Activated CD8-positive, alpha-beta memory T cell treated with anti-CD3 and anti-CD28 coated beads, Interleukin-2, amount 50 U/mL, for 48 hours (primary cell): ENCODE measurements at regions not wholly inside any gene's neighbourhood (a gene's known extent, or its start where the extent isn't known, plus 50 kb on each side); places are given as distances from the start of the nearest gene placed in this dataset.
"Not testable (repeated sequence)": the region's sequence is repeated elsewhere in the genome, so short reads cannot be mapped to it uniquely, and the experiment has no call there.

Experiments
- DNase-seq: peaks from one replicate; pipeline ENCODE4 v3.0.0-alpha.2; 2020

- DNase-seq, result no peak
Measured at GRCh38 chr4:60721685-60722084, 478.4 kb upstream of the ADGRL3 start.

GRCh38 chr4:60723796-60724195 lies 476.3 kb upstream of the ADGRL3 start:
- no peak for DNase-seq

- no peak for DNase-seq
Measured at GRCh38 chr4:60724623-60725022, 475.5 kb upstream of the ADGRL3 start.

DNA sequence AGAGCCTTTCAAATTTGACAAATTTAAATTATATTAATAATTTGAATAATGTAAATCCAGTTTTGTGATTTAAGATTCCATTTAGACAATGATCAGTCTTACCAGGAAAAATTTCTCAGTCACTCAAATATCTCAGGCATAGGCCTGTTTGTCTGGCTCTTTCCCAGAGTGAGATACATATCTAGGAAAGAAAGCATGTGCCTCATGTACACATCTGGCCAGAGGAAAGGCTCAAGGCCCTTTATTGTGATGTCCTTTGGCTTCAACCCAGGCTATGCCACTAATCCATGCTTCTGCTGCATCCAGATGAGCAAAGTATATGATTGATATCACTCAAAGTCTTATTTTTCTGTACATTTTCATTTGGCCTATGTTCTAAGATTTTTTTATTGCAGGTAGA lies 473.3 kb upstream of the ADGRL3 start:
- no peak for DNase-seq

GRCh38 chr4:60729194-60729593 lies 470.9 kb upstream of the ADGRL3 start:
- DNase-seq, result no peak

- not testable (repeated sequence) for DNase-seq
Measured at GRCh38 chr4:60729764-60730163, 470.4 kb upstream of the ADGRL3 start.

DNA sequence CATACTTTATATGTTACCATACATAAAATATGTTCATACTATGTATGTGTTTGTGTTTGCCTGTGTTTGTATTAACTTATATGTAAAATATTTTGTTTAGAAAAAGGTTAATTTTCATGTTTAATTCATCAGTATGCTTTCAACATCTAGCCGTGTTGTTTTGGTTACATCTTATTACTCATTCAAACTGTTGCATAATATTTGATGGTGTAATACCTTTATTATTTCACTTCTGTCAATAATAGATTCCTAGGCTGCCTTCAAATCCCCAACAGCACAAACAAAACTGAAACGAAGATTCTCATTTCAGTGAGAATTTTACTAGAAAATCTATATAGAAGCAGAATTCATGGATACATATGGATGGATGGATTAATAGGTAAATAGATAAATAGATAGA lies 462.3 kb upstream of the ADGRL3 start:
- no peak for DNase-seq

DNA sequence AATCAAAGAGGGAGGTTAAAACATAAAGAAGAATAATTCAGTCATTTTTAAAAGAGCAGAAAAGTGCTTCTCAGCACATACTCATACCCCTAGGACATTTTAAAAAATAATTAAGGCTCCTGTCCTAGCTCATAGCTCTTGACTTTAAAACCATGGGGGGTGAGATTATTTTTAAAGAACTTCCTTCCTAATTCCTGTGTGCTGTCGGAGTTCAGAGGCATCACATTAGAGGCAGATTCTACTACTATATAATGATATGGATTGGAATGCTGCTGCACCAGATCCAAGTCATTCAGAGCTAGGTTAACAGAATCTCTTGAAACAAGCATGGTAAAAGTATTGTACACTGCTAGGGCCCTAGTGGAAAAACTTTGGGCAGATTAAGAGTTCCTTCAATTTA lies 456.5 kb upstream of the ADGRL3 start:
- DNase-seq, result no peak

DNA sequence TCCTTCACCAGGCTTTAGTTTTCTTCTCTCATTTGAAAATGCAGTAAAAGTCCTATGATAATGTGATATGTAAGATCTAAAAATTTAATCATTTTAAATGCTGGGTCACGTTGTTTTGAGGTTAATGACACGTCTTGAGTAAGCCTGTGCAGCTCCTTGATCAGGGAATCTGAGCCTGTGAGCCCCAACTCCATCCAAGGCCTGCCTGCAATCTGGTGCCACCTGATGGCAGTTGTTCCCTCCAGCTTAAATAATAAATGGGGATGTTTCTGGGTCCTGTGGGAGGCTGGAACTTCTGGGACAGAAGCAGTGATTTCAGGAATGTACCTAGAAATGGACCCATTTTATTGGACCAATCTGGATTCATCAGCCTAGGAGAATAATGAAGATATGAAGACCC lies 455.4 kb upstream of the ADGRL3 start:
- DNase-seq, result no peak

- no peak for DNase-seq
Measured at GRCh38 chr4:60745800-60746571, 454.1 kb upstream of the ADGRL3 start.

GRCh38 chr4:60750962-60751361 lies 449.2 kb upstream of the ADGRL3 start:
- DNase-seq, result no peak

DNA sequence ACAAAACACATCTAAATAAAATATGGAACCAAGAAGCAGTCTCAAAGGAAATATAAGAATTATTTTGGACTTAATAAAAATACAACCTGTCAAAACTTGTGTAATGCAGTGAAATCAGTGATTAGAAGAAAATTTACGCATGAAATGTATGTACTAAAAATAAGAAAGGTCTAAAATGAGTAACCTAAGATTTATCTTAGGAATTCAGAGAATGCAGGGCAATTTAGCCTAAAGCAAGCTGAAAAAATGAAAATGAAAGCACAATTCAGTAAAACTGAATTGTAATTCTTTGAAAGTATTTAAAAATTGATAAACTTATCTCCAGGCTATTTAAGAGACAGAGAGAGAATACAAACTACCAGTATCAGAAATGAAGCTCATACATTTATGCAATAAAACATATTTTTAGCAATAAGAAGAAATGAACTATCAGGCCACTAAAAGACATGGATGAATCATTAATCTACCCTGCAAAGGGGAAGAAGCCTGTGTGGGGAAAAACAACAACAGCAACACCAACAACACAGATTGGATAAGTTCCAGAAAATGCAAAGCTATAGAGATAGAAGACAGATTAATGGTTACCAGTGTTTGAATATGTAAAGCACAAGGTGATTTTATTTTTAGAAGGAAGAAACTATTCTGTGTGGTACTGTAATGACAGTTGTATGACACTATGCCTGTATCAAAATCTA lies 442.0 kb upstream of the ADGRL3 start:
- DNase-seq, result no peak

- no peak for DNase-seq
Measured at GRCh38 chr4:60759518-60760245, 440.4 kb upstream of the ADGRL3 start.

DNA sequence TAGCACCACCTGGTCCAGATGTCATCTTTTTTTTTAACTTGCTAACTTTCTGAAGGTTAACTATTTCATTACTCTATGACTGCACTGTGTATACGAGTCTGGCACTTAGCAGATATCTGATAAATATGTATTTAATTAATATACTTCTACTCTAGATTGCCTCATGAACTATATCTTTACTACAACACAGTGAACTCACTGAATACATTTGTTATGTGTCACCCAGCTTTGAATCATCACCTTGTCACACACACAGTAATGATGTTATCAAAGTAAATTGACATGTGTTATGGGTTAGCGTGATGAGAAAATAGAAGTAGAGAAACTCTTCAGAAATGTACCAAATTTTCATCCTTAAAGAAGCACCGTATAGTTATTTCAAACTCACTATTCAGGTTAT lies 419.3 kb upstream of the ADGRL3 start:
- no peak for DNase-seq

DNA sequence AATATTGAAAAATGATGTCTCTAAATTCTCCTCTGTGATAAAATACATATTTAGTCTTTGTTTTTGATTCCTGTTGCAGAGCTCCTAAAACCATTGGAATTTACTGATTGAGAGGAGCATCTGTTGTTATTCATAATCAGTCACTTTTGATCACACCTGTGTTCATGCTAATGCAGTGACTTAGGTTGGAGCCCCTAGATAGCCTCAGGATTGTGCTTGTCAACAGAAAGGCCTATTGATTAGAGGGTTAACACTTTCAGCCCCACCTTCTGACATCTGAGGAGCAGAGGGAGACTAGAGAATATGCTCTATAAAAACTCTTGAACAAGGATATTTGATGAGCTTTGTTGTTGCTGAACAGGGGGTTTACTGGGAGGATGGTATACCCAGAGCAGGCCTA lies 409.5 kb upstream of the ADGRL3 start:
- DNase-seq, result no peak

GRCh38 chr4:60794372-60794771 lies 405.8 kb upstream of the ADGRL3 start:
- no peak for DNase-seq

DNA sequence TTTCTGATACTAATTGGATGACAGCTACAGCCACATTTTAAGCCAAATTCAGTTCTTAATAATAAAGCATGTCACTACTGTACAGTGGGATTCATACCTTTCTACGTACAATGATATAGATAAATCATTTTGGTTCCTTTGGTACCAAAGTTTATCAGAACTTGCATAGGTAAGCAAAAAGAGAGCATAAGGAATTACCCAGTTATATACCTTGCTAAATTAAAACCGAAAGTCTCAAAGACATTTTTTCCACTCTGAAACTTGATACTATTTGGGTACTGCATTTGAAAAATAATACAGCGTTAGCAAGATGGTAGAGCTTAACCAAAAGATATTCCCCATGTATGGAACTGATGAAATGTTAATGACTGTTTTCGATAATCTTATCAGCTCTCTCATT lies 400.9 kb upstream of the ADGRL3 start:
- no peak for DNase-seq

DNA sequence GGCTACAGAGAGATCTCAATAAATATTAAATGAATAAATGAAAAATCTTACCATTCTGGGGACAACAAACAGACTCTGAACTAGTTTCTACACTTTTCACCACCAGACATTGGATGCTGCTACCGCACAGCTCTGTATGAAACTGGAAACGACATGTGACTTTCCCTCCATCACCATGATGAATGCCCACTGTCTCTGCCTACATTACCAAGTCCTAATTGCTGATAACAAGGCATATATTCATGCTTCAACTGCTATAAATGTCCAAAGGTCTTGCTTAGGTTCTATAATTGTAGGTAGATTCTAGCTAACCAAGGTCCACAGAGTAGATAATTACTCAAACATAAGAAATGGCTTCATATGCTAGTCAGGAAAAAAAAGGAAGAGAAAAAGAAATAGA lies 399.4 kb upstream of the ADGRL3 start:
- DNase-seq, result no peak

DNA sequence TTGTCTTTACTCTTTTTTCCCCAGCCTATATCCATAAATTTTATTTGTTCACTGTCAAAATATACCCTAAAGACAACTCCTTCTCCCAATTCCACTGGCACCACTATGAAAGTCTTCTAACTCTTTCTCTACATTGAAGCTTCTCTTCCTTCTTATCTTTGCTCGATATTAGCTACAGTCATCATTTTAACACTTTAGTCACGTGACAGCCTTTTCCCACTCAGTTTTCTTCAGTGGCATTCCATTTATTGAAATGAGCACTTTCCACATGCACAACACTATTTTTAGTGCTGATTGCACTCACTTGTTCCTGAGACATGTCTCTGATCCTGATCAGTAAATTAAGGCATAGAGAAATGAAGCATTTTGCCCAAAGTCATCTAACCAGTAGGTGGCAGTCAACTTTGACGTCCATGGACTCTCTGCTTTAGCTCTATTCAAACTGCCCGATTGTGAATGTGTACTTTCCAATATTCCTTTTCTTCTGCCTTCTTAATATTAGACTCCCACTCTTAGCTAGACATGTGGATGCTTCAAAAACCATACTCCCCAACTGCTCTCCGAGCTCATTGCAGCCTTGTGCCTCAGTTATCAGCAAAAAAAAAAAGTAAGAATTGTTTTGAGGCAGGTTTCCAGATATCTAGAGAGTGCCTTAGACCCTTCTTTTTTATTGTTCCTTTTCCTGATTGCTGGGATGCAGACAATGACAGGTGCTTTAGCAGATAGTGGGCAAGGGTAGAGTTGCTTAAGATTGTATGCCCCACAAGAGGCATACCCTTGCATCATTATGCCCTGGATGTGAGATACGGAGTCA lies 394.4 kb upstream of the ADGRL3 start:
- no peak for DNase-seq

- DNase-seq, result no peak
Measured at GRCh38 chr4:60808726-60809485, 391.2 kb upstream of the ADGRL3 start.

- no peak for DNase-seq
Measured at GRCh38 chr4:60809486-60809800, 390.7 kb upstream of the ADGRL3 start.

- DNase-seq, result no peak
Measured at GRCh38 chr4:60812811-60813210, 387.3 kb upstream of the ADGRL3 start.

DNA sequence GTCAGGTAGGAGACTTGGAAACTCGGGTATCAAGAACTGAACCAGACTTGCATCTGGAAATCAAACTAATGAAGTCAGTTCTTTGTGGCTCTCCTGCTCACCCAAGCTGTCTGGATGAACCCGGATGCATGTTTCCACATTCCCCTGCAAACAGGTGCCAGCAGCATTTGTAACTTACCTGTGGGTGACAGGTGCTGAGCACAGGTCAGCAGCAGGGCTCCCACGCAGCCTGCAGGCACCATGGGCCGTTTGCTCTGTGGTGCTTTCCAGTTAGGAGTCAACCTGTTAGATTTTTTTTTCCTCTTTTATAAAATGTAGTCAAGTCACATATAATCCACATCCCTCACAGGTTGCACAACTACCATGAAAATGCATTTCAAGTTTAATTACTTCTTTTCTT lies 385.6 kb upstream of the ADGRL3 start:
- no peak for DNase-seq
